PFSK-1 (cell line): ENCODE measurements at regions not wholly inside any gene's neighbourhood (a gene's known extent, or its start where the extent isn't known, plus 50 kb on each side); places are given as distances from the start of the nearest gene placed in this dataset.

Source experiments
- POLR2AphosphoS5 ChIP-seq: IDR thresholded peaks from 2 replicates; pipeline ENCODE4 v1.6.1; 2012; ENCODE audit warnings: low read depth, mild to moderate bottlenecking, control low read depth, low read length, moderate library complexity
- TAF1 ChIP-seq: IDR thresholded peaks from 2 replicates; pipeline ENCODE4 v1.6.1; 2012; ENCODE audit warnings: low read length, control low read depth, borderline replicate concordance; ENCODE audit not compliant: insufficient read depth
- TF ChIP-seq, protein P1 (sequence below), 2 experiments: IDR thresholded peaks; 2 replicates each; pipeline versions ENCODE4 v1.6.1 to v1.8.0; 2011 to 2012; ENCODE audit warnings: low read depth in 2 of 2, low read length in 2 of 2, control low read depth in 1 of 2, inconsistent platforms in 1 of 2, mild to moderate bottlenecking in 1 of 2, moderate library complexity in 1 of 2; ENCODE audit not compliant: insufficient read depth in 1 of 2

DNA sequence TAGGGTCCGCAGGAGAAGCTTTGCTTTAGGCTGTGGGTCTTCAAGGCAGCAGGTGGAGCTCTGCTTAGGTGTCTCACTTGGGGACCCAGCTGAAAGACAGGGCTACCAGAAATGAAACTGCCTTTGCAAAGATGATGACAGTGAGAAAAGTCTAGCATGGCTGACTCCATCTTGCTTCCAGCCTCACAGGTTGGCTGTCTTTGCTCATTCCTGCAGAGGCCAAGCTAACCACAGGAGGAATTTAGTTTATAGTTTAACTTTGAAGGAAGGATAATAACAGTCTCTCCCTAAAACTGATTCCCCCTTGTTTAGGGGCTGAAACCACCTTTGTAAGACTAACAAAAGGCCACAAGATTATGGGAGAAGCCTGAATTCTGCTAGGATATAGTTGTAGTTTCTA, 252.4 kb downstream of the UQCRFS1 start:
- no peak for TF ChIP-seq POLR2AphosphoS5
- TF ChIP-seq TAF1 = no peak
- TF ChIP-seq, protein P1, sequence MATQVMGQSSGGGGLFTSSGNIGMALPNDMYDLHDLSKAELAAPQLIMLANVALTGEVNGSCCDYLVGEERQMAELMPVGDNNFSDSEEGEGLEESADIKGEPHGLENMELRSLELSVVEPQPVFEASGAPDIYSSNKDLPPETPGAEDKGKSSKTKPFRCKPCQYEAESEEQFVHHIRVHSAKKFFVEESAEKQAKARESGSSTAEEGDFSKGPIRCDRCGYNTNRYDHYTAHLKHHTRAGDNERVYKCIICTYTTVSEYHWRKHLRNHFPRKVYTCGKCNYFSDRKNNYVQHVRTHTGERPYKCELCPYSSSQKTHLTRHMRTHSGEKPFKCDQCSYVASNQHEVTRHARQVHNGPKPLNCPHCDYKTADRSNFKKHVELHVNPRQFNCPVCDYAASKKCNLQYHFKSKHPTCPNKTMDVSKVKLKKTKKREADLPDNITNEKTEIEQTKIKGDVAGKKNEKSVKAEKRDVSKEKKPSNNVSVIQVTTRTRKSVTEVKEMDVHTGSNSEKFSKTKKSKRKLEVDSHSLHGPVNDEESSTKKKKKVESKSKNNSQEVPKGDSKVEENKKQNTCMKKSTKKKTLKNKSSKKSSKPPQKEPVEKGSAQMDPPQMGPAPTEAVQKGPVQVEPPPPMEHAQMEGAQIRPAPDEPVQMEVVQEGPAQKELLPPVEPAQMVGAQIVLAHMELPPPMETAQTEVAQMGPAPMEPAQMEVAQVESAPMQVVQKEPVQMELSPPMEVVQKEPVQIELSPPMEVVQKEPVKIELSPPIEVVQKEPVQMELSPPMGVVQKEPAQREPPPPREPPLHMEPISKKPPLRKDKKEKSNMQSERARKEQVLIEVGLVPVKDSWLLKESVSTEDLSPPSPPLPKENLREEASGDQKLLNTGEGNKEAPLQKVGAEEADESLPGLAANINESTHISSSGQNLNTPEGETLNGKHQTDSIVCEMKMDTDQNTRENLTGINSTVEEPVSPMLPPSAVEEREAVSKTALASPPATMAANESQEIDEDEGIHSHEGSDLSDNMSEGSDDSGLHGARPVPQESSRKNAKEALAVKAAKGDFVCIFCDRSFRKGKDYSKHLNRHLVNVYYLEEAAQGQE (IDR thresholded peaks at IDR 0.05; ENCODE audit: insufficient read depth in 1 of 2, low read depth in 2 of 2, low read length in 2 of 2) = no peak
